ENCODE measurements at regions not wholly inside any gene's neighbourhood (a gene's known extent, or its start where the extent isn't known, plus 50 kb on each side); places are given as distances from the start of the nearest gene placed in this dataset.

GRCh38 chr2:126431136-126431535 lies 224.8 kb upstream of the GYPC start:
- no peak for DNase-seq

GRCh38 chr2:126436411-126436810 lies 219.5 kb upstream of the GYPC start:
- DNase-seq, result no peak

DNA sequence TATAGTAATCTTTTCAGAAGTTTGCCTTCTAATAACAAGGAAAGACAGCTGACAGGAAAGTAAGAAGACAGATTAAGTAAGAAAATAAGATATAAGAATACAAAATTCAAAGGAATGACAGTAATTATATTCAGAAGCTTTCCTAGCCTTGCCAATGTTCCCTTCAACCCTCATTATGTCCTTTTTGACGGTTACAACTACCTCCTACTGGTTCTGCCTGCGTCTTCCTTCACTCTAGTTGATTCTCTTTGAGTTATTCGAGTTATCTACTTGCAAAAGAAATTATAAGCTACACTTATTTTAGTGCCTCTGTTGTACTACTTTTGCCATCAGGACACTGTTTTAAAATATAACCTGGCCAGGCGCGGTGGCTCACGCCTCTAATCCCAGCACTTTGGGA lies 218.9 kb upstream of the GYPC start:
- no peak for DNase-seq

DNA sequence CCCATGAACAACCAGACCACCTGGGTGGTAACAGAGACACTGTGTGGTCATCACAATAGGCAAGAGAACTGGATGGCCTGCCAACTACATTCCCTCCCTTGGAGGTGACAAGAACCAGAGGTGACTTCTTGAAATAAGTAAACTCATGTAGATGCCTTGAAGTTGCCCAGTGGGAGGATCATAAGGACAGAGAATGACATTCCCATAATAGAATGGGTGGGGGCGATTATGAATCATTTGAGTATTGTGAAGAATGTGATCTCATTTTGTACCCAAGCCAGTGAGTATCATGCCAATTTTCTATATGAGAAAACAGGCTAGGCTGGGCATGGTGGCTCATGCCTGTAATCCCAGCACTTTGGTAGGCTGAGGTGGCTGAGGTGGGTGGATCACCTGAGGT lies 211.4 kb upstream of the GYPC start:
- no peak for DNase-seq

DNA sequence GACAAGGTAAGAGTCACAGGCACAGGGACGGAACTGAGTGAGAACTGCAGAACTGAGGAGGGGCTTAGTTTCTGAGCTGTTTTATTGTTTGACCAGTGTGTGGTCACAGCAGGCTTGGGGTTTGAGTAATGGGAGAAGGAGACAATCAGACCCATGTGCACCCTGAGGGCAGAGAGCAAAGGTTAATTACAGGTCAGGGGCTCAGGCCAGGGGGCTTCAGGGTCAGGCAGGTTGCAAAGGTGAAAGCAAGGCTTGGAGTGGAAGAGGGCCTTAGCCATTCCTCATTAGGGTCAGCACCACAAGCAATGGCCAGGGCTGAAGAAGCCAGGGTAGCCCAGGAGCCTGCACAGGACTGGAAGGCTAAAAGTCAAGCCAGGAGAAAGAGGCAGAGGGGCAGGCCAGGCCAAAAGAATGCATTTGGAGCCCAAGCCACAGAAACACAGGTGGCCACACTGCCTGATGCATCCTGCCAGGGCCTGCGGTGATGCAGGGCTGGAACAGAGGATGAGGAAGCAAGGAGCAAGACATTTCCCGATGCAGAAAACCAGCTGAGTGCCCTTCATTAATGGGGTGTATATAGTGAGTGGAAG lies 209.8 kb upstream of the GYPC start:
- no peak for DNase-seq

- no peak for DNase-seq
These were observed 207.3 kb upstream of the GYPC start for GRCh38 chr2:126448611-126449010.

GRCh38 chr2:126449677-126450076 lies 206.3 kb upstream of the GYPC start:
- DNase-seq, result no peak

DNA sequence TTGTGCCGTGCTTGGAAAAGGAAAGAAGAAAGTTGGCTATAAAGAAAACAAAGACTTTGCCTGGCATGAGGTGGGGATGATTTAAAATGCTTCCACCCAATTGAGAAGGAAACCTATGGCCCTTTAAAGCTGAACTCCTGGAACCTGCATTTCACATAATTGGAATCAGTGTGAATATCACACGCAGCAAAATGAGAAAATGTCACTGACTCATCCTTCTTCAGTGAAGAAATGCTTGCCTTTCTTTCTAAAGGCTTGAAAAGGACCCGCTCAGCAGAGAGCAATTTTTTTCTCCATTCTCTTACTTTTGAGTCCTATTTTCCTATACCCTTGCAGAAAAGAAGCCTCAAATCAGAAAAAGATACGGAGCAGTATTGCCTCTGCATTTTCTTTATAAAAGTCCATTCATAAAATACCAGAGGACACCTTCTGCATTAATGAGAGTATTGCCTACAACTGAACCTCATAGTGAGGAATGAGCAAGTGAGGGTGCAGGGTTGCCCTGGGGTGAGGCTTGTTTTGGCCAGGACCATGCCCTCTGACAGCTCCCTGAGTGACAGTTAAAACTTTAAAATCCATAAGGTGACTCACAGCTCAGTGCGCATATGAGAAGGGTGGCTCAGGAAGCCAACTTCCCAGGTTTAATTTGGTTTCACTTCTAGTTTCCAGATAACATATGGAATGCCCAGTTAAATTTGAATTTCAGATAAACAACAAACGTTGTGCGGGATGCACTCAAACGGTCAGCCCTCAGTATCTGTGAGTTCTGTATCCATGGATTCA lies 191.9 kb upstream of the GYPC start:
- no peak for DNase-seq

GRCh38 chr2:126467367-126468054 lies 188.4 kb upstream of the GYPC start:
- DNase-seq, result no peak

- DNase-seq, result no peak
These were observed 180.9 kb upstream of the GYPC start for GRCh38 chr2:126475031-126475430.

GRCh38 chr2:126476691-126477090 lies 179.3 kb upstream of the GYPC start:
- DNase-seq, result no peak

DNA sequence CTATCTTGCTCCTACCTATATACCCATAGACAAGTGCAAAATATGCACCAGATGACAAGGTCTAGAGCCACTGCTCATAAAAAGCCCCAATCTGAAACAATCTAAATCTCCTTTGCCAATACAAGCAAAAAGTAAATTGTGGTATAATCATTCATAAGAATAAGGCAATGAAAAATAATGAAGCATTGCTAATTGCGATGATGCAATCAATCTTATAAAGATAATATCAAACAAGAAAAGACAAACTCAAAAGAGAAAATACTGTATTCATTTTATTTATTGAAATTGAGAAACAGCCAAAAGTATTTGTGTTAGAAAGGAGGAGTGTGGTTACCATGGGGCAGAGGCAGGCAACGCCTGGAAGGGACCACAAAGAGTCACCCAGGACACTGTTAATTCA lies 175.9 kb upstream of the GYPC start:
- DNase-seq, result no peak

GRCh38 chr2:126482582-126483464 lies 173.1 kb upstream of the GYPC start:
- no peak for DNase-seq

DNA sequence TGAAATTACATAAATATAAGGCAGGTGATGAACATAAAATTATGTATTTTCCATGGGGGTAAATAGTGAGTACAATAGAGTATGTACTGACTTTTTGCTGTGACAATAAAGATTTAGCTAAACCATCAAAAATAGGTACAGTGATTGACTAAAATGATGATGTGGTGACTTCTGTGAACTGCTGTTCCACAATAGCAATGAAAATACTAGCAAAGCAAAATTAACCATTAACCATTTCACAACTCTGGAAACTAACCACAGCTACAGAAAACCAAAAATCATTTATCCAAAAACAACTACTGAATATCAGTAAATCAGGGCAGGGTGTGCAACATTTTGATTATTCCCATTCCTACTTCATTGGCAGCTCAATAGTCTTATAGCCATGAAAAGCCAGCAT lies 161.4 kb upstream of the GYPC start:
- DNase-seq, result no peak

GRCh38 chr2:126495189-126495588 lies 160.8 kb upstream of the GYPC start:
- DNase-seq, result no peak

DNA sequence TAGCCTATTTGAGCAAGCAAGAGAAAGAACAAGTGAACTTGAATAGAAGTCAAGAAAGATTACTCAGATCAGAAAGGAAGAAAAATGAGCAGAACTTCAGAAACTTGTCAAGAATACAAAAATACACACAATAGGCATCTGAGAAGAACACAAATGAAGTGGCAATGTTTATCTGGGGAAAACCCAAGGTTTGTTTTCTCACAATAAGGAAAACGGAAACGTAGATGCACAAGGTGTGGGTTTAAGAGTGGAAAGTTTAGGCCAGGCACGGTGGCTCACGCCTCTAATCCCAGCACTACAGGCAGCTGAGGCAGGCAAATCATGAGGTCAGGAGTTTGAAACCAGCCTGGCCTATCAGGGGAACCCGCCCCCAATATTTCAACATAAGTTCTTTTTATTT lies 159.5 kb upstream of the GYPC start:
- DNase-seq, result no peak

- DNase-seq, result no peak
These were observed 152.5 kb upstream of the GYPC start for GRCh38 chr2:126503476-126503875.

- DNase-seq, result no peak
These were observed 151.0 kb upstream of the GYPC start for GRCh38 chr2:126504949-126505348.

- no peak for DNase-seq
These were observed 149.2 kb upstream of the GYPC start for GRCh38 chr2:126506786-126507185.

- DNase-seq, result no peak
These were observed 148.5 kb upstream of the GYPC start for GRCh38 chr2:126507425-126507911.

DNA sequence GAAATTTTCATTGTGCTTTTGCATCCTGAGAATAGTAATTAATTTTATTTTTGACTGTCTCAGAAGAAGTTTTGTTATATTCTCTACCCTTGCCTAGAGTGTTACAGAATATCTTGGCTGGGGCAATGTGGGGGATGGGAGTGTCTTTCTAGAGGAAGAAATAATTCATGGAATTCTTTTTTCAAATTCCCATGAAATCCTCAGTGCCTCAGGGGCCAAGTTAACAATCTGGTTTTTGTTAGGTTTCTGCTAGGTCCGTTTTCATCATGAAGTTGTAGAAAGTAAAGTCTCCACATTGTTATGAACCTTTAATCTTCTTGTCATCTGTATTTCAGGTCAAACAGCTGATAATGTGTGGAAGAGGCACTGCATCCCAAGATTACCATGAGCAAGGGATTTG lies 145.6 kb upstream of the GYPC start:
- DNase-seq, result no peak

DNA sequence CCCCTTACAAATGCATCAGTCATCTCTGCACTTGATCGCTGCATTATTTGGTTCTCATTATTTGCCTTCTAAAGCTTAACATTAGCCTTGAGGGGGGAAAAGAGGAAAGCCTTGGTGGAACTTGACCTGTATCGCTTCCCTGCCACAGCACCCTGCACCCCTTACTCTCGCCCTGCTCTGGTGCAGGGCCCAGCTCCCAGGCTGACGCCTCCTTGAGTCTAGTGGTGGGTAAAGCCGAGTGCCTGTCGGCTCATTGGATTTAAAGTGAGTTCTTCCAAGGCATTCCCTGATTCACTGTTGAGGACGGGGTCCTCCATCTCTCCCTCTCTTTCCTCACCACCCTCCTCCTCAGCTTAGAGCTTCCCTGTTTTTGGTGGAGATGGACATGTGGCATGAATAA lies 145.0 kb upstream of the GYPC start:
- no peak for DNase-seq

DNA sequence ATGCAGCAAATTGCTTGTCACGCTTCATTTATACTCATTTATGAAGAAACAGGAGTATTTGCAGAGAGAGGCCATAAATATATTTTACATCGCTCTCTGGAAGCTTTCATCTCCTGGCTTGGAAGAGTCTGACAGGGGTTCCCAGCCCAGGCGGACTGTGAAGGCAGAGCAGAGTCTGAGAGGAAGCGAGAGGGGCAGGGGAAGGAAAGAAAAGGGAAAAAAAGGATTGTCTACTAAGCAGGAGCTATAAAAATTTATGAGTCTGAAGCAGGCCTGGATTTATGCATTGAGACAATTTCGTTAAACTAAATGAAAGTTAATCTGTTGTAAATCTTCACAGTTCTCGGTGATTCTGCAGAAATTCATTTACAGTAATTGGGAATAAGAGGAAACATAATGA lies 143.9 kb upstream of the GYPC start:
- DNase-seq, result no peak

Data from HCEC 1CT (cell line).